A673 (cell line): ENCODE measurements at regions not wholly inside any gene's neighbourhood (a gene's known extent, or its start where the extent isn't known, plus 50 kb on each side); places are given as distances from the start of the nearest gene placed in this dataset.

Source experiments
- BruUV-seq: library from RNA; stranded (reverse); fragments of 400-500 nt; replicated peaks from 2 replicates; lab custom pipeline; 2021; lab: Mats Ljungman, UMichigan
- CTCF ChIA-PET: fragments of 300-600 bp; sonication (Branson Sonifier 250); formaldehyde crosslinking; loops from one replicate; lab custom pipeline; 2022; ENCODE audit warnings: antibody characterized with exemption; lab: Charles Lee
- POLR2A ChIA-PET: fragments of 300-600 bp; sonication (Branson Sonifier 250); formaldehyde crosslinking; loops from one replicate; lab custom pipeline; 2022; ENCODE audit warnings: antibody characterized with exemption; ENCODE audit not compliant: low non-redundant PET; lab: Charles Lee
- DNase-seq: peaks from one replicate; pipeline ENCODE4 v3.0.0-alpha.2; 2015; ENCODE audit warnings: low spot score
- H3K27ac ChIP-seq: fragments of 200-600 bp; sonication (generic); 2 replicates; pipeline ENCODE4 v1.5.1; 2016; ENCODE audit warnings: mixed run types, low read depth, mild to moderate bottlenecking, mixed read lengths, antibody characterized with exemption, low read length; ENCODE audit not compliant: poor library complexity, severe bottlenecking
- H3K27me3 ChIP-seq: fragments of 200-600 bp; sonication (generic); replicated peaks from 2 replicates; pipeline ENCODE4 v1.6.1; 2017; ENCODE audit warnings: mixed run types, low read depth, mild to moderate bottlenecking, mixed read lengths, antibody characterized with exemption, low read length; ENCODE audit not compliant: insufficient read depth, poor library complexity
- H3K36me3 ChIP-seq: fragments of 200-600 bp; sonication (generic); 2 replicates; pipeline ENCODE4 v1.6.1; 2016; ENCODE audit warnings: mixed run types, mild to moderate bottlenecking, mixed read lengths, antibody characterized with exemption, low read length; ENCODE audit not compliant: insufficient read depth, poor library complexity, severe bottlenecking
- H3K4me1 ChIP-seq: fragments of 200-600 bp; sonication (generic); 2 replicates; pipeline ENCODE4 v1.6.1; 2017; ENCODE audit warnings: mixed run types, mild to moderate bottlenecking, mixed read lengths, antibody characterized with exemption, low read length; ENCODE audit not compliant: insufficient read depth, poor library complexity, severe bottlenecking
- H3K4me3 ChIP-seq: fragments of 200-600 bp; sonication (generic); 2 replicates; pipeline ENCODE4 v1.5.1; 2016; ENCODE audit warnings: low read depth, mixed run types, mild to moderate bottlenecking, mixed read lengths, low read length; ENCODE audit not compliant: poor library complexity, severe bottlenecking
- H3K9me3 ChIP-seq: fragments of 200-600 bp; sonication (generic); 2 replicates; pipeline ENCODE4 v1.6.1; 2016; ENCODE audit warnings: mixed run types, low read depth, mild to moderate bottlenecking, mixed read lengths, antibody characterized with exemption, low read length; ENCODE audit not compliant: poor library complexity, severe bottlenecking
- EZH2 ChIP-seq: fragments of 200-600 bp; sonication (generic); IDR thresholded peaks from 2 replicates; pipeline ENCODE4 v1.6.1; 2017; ENCODE audit warnings: borderline replicate concordance, low read depth, mild to moderate bottlenecking, mixed read lengths, antibody characterized with exemption, low read length; ENCODE audit not compliant: poor library complexity, severe bottlenecking
- intact Hi-C: fragments of 100-400 bp; cut with micrococcal nuclease; formaldehyde crosslinking; loops from one replicate; pipeline ENCODE4 v1.10.0; 2022; ENCODE audit not compliant: unreplicated experiment
- TF ChIP-seq, protein P1 (sequence below): fragments of 300-800, 200-600 bp; sonication (generic); conservative IDR thresholded peaks from 2 replicates; pipeline ENCODE4 v1.5.1; 2017; ENCODE audit warnings: low read depth, mild to moderate bottlenecking, antibody characterized with exemption, low read length, moderate library complexity, mixed read lengths

DNA sequence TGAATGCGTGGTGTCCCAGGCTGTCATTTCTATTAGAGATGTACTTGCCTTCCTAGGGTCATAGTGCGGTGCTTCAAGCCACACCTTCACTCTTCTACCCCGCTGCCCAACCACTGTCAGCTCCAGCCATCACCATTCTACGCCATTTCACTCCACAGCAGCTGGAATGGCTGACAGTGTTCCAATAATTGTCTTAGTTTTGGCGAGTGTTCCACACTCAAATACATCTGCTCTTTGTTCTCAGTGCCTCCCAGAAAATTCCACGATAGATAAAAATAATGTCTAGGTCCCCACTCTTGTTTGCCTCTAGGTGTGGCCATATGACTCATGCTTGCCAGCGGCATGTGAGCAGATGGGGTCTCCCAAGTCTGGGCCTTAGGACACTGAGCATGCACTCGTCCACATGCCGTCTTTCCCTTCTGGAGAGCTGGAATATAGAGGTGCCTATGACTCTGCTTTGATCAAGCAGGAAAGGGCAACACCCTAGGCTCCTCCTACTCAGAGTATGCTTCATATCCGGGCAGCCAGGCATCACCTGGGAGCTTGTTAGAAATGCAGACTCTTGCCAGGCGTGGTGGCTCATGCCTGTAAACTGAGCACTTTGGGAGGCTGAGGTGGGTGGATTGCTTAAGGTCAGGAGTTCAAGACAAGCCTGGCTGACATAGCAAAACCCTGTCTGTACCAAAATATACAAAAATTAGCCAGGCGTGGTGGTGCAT lies 163.0 kb downstream of the BRMS1L start:
- intact Hi-C loops: no loop called here
- CTCF ChIA-PET: no interaction called here

DNA sequence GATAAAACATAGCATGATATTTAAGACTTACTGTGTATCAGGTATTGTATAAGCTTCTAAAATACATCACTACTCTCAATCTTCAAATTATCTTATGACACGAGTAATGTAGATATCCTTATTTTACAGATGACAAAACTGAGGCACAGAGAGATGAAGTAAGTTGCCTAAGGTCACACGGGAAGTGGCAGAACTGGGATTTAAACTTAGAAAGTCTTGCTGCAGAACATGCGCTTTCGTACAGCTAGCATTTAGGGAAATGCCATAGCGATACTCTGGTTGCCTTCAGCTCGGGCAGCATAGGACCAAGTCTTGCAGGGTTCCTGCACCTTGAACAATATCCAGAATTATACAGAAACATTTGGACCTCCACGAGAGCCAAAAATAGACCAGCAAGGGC lies 162.4 kb downstream of the BRMS1L start:
- BruUV-seq: no TSS peak
- Histone ChIP-seq H3K9me3 (no peaks in the 10 kb centered on the region), H3K27ac (no peak overlapping the region), H3K4me1 (no peaks in the 10 kb centered on the region), H3K36me3 (no peaks in the 10 kb centered on the region), H3K4me3 (no peak overlapping the region), H3K27me3 (no peaks in the 10 kb centered on the region)
- CTCF ChIA-PET: no interaction called here
- TF ChIP-seq, protein P1, sequence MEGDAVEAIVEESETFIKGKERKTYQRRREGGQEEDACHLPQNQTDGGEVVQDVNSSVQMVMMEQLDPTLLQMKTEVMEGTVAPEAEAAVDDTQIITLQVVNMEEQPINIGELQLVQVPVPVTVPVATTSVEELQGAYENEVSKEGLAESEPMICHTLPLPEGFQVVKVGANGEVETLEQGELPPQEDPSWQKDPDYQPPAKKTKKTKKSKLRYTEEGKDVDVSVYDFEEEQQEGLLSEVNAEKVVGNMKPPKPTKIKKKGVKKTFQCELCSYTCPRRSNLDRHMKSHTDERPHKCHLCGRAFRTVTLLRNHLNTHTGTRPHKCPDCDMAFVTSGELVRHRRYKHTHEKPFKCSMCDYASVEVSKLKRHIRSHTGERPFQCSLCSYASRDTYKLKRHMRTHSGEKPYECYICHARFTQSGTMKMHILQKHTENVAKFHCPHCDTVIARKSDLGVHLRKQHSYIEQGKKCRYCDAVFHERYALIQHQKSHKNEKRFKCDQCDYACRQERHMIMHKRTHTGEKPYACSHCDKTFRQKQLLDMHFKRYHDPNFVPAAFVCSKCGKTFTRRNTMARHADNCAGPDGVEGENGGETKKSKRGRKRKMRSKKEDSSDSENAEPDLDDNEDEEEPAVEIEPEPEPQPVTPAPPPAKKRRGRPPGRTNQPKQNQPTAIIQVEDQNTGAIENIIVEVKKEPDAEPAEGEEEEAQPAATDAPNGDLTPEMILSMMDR: no peak
- no peak for TF ChIP-seq EZH2
- intact Hi-C loops: no loop called here
- no peak for DNase-seq
- POLR2A ChIA-PET: no interaction called here

More for the DNA sequence above, 163.0 kb downstream of the BRMS1L start:
- Histone ChIP-seq H3K36me3 (no peaks in the 10 kb centered on the region), H3K27me3 (no peaks in the 10 kb centered on the region), H3K9me3 (no peaks in the 10 kb centered on the region), H3K4me3 (no peak overlapping the region), H3K27ac (no peak overlapping the region), H3K4me1 (no peaks in the 10 kb centered on the region)
- POLR2A ChIA-PET: no interaction called here
- TF ChIP-seq, protein P1: no peak
- TF ChIP-seq EZH2: no peak
- BruUV-seq: no TSS peak
- DNase-seq: no peak

DNA sequence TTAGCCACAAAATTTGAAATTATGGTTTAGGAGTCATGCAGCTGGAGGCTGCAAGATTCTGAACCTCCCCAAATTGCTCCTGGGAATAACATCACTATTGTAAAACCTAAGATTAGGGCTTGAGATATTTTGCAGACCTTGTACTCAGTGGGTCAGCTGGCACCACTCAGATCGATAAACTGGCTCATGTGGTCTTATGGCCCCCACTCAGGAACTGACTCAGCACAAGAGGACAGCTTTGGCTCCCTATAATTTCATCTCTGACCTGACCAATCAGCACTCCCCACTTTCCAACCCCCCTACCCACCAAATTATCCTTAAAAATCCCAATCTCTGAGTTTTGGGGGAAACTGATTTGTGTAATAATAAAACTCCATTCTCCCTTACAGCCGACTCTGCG lies 161.6 kb downstream of the BRMS1L start:
- no peaks in the 10 kb centered on the region for H3K36me3 ChIP-seq
- H3K9me3 ChIP-seq: no peaks in the 10 kb centered on the region
- no peaks in the 10 kb centered on the region for H3K4me1 ChIP-seq
- CTCF ChIA-PET: no interaction called here
- intact Hi-C loops: no loop called here
- POLR2A ChIA-PET: no interaction called here
- H3K27ac ChIP-seq: no peak overlapping the region
- TF ChIP-seq EZH2: no peak
- TF ChIP-seq, protein P1: no peak
- DNase-seq: no peak
- BruUV-seq: no TSS peak
- no peak overlapping the region for H3K4me3 ChIP-seq
- H3K27me3 ChIP-seq: no peaks in the 10 kb centered on the region
